Thoracic aorta (tissue), 2 donors: ENCODE measurements at regions not wholly inside any gene's neighbourhood (a gene's known extent, or its start where the extent isn't known, plus 50 kb on each side); places are given as distances from the start of the nearest gene placed in this dataset.

Experiments
- ATAC-seq: fragments of 150-250 bp; one replicate; pipeline ENCODE4 v1.8.0; 2017; ENCODE audit warnings: low read depth; ENCODE audit not compliant: insufficient number of reproducible peaks, low FRiP score
- DNase-seq: peaks from one replicate; pipeline ENCODE4 v3.0.0-alpha.2; 2020; ENCODE audit warnings: low spot score
- H3K27ac ChIP-seq, 2 donors: fragments of 200-600 bp; sonication (generic); 1 replicate in 1 of 2; 2 replicates in 1 of 2; pipeline ENCODE4 v1.5.1; 2016; ENCODE audit warnings: mild to moderate bottlenecking in 2 of 2, moderate library complexity in 2 of 2
- H3K27me3 ChIP-seq: fragments of 200-600 bp; sonication (generic); replicated peaks from 2 replicates; pipeline ENCODE4 v1.6.0; 2016; ENCODE audit warnings: mild to moderate bottlenecking; ENCODE audit not compliant: insufficient read depth
- H3K36me3 ChIP-seq: fragments of 200-600 bp; sonication (generic); one replicate; pipeline ENCODE4 v1.5.1; 2016
- H3K4me1 ChIP-seq, 2 donors: fragments of 200-600 bp; sonication (generic); 1 replicate in 1 of 2; 2 replicates in 1 of 2; pipeline versions ENCODE4 v1.5.1 to v1.6.0; 2016; ENCODE audit warnings: low read depth in 2 of 2, mild to moderate bottlenecking in 1 of 2; ENCODE audit not compliant: control insufficient read depth in 1 of 2
- H3K4me3 ChIP-seq: fragments of 200-600 bp; sonication (generic); 2 replicates; pipeline ENCODE4 v1.5.1; 2016; ENCODE audit warnings: mild to moderate bottlenecking
- H3K9me3 ChIP-seq: fragments of 200-600 bp; sonication (generic); 2 replicates; pipeline ENCODE4 v1.5.1; 2016
- TF ChIP-seq, protein P1 (sequence below): fragments of 200-600 bp; sonication (generic); IDR thresholded peaks from one replicate; pipeline ENCODE4 v1.5.1; 2019; ENCODE audit warnings: antibody characterized with exemption

DNA sequence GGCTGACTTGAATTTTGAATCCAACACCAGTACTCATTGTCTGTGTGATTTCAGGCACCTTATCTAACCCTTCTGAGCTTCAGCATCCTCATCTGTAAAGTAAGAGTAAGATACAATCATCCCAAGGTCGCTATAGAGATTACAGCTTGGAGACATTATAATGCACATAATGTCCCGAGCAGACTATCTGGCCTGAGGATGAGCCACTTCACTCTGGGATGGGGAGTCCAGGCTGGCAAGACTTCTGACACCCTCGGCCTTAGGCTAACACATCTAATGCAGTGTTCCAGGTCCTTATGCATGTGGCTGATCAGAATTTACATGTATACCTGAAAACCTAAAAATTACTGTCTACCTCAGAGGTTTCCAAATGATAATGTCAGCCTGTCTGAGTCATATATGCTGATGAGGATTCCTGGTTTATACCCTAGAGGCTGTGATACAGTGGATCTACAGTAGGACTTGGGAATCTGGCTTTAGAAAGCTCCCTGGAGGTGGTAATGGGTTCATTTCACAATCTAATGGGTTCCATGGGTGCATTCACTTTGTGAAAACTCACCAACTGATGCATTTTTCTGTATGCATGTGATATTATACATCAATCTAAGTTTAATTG is 229.0 kb upstream of the SLCO3A1 start:
- Histone ChIP-seq H3K9me3 (peaks cover 6% of the 10 kb centered on the region), H3K27ac (no peak overlapping the region), H3K27me3 (no peaks in the 10 kb centered on the region), H3K36me3 (no peaks in the 10 kb centered on the region), H3K4me3 (no peak overlapping the region), H3K4me1 (no peaks in the 10 kb centered on the region)
- TF ChIP-seq, protein P1, sequence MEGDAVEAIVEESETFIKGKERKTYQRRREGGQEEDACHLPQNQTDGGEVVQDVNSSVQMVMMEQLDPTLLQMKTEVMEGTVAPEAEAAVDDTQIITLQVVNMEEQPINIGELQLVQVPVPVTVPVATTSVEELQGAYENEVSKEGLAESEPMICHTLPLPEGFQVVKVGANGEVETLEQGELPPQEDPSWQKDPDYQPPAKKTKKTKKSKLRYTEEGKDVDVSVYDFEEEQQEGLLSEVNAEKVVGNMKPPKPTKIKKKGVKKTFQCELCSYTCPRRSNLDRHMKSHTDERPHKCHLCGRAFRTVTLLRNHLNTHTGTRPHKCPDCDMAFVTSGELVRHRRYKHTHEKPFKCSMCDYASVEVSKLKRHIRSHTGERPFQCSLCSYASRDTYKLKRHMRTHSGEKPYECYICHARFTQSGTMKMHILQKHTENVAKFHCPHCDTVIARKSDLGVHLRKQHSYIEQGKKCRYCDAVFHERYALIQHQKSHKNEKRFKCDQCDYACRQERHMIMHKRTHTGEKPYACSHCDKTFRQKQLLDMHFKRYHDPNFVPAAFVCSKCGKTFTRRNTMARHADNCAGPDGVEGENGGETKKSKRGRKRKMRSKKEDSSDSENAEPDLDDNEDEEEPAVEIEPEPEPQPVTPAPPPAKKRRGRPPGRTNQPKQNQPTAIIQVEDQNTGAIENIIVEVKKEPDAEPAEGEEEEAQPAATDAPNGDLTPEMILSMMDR, result no peak
- DNase-seq (no peak), ATAC-seq (no peak)

GRCh38 chr15:91625506-91625905 is 228.0 kb upstream of the SLCO3A1 start:
- Histone ChIP-seq H3K27me3 (no peaks in the 10 kb centered on the region), H3K9me3 (peaks cover 6% of the 10 kb centered on the region), H3K4me3 (no peak overlapping the region), H3K27ac (no peak overlapping the region), H3K36me3 (no peaks in the 10 kb centered on the region), H3K4me1 (no peaks in the 10 kb centered on the region)
- ATAC-seq (no peak), DNase-seq (no peak)
- TF ChIP-seq, protein P1, result no peak

DNA sequence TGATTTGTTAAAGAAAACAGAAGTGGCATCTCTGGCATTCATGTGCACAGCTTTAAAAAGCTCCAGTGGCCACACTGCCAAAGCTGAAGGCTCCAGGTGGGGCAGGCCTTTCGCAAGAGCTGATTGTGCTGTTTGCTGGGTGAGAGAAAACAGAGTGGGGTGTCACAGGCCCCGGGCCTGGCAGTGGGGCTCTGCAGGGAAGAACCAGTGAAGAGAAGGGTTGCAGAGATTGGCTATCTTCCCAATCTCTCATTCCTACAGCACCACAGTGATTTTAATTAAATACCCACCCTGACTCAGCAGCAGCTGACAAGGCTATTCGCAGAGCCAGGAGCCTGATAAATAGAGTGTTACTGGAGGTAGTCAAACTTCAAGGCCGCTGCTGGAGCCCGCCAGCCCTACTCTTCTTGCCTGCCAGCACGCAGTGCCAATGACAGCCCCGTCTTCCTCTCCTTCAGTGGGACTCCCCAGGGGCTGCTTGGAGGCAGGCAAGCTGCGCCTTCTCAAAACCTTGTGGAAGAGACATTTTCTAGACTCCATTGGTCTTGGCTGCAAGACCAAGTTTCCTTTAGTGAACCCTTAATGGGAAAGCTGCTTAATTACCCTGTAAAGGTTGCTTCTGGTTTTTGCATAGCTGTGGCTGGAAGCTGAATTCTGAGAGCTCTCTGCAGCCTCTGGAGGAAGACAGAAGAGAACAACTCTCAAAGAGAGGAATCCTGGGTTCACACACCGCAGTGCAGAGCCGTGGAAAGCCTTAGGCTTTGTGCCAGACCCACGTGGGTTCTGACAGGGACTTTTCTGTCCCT is 225.8 kb upstream of the SLCO3A1 start:
- Histone ChIP-seq H3K4me1 (no peaks in the 10 kb centered on the region), H3K4me3 (no peak overlapping the region), H3K9me3 (peaks cover 6% of the 10 kb centered on the region), H3K27ac (no peak overlapping the region), H3K36me3 (no peaks in the 10 kb centered on the region), H3K27me3 (no peaks in the 10 kb centered on the region)
- TF ChIP-seq, protein P1, result no peak
- DNase-seq (no peak), ATAC-seq (no peak)

DNA sequence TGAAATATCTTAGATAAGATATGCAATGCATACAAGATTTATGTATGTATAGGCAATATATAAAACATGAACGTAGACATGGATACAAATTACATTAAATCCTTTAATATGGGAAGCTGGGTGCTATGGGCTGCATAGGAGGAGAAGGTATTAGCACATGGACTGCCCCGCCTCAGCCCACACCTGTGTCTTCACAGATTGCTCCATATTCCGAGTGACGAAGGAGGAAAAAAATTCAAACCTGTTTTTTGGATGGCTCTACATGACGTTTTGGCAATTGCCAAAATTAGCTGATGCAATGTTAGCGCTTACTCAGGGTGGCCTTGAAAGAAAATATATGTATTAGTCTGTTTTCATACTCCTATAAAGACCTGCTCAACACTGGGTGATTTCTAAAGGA is 223.4 kb upstream of the SLCO3A1 start:
- Histone ChIP-seq H3K4me3 (no peak overlapping the region), H3K9me3 (peaks cover 6% of the 10 kb centered on the region), H3K27me3 (no peaks in the 10 kb centered on the region), H3K36me3 (no peaks in the 10 kb centered on the region), H3K27ac (no peak overlapping the region), H3K4me1 (no peaks in the 10 kb centered on the region)
- TF ChIP-seq, protein P1, result no peak
- ATAC-seq (no peak), DNase-seq (no peak)

DNA sequence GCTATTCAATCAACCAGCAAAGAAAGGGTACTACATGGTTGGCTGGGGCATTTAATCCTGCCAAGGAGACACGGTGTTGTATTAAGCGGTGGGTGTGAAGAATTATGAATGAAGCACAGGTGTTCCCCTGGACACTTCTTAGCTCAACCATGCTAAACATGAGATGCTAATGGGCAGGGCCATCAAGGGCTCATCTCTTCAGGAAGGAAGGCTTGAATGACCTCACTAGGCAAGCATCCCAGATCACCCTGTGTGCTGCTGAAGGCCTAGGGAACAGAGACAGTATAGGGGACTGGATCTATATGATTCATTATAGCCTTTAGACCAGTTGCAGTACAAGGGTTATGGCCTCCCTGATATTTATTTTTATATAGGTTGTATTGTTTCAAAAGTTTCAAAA is 221.3 kb upstream of the SLCO3A1 start:
- DNase-seq (no peak), ATAC-seq (no peak)
- no peak overlapping the region for H3K27ac ChIP-seq
- peaks cover 6% of the 10 kb centered on the region for H3K9me3 ChIP-seq
- H3K27me3 ChIP-seq, result no peaks in the 10 kb centered on the region
- no peaks in the 10 kb centered on the region for H3K4me1 ChIP-seq
- TF ChIP-seq, protein P1, result no peak
- H3K36me3 ChIP-seq, result no peaks in the 10 kb centered on the region
- no peak overlapping the region for H3K4me3 ChIP-seq
